OCI-LY7 (cell line): ENCODE measurements at regions not wholly inside any gene's neighbourhood (a gene's known extent, or its start where the extent isn't known, plus 50 kb on each side); places are given as distances from the start of the nearest gene placed in this dataset.

Experiments
- BruUV-seq: library from RNA; stranded (reverse); fragments of 400-500 nt; replicated peaks from 2 replicates; lab custom pipeline; 2021; lab: Mats Ljungman, UMichigan
- CTCF ChIA-PET: fragments of 300-600 bp; sonication (Branson Sonifier 250); formaldehyde crosslinking; loops from one replicate; lab custom pipeline; 2022; ENCODE audit warnings: antibody characterized with exemption; ENCODE audit not compliant: unreplicated experiment; lab: Charles Lee
- POLR2A ChIA-PET: fragments of 300-600 bp; sonication (Branson Sonifier 250); formaldehyde crosslinking; loops from one replicate; lab custom pipeline; 2022; ENCODE audit warnings: antibody characterized with exemption; lab: Charles Lee
- DNase-seq: peaks from one replicate; pipeline ENCODE4 v3.0.0-alpha.2; 2015; ENCODE audit warnings: low spot score
- H2AFZ ChIP-seq: fragments of 200-600 bp; sonication (generic), shearing (Covaris generic); 2 replicates; pipeline ENCODE4 v1.6.1; 2014; ENCODE audit warnings: mild to moderate bottlenecking, antibody characterized with exemption, low read length, moderate library complexity
- H3K27ac ChIP-seq: fragments of 200-600 bp; sonication (generic); 2 replicates; pipeline ENCODE4 v1.5.1; 2014; ENCODE audit warnings: mixed run types, low read depth, mild to moderate bottlenecking, moderate library complexity, low read length, inconsistent platforms; ENCODE audit not compliant: poor library complexity, severe bottlenecking
- H3K36me3 ChIP-seq: fragments of 200-600 bp; sonication (generic); 2 replicates; pipeline ENCODE4 v1.6.1; 2014; ENCODE audit warnings: mild to moderate bottlenecking, antibody characterized with exemption, low read length, moderate library complexity, mixed read lengths; ENCODE audit not compliant: insufficient read depth
- H3K4me1 ChIP-seq: fragments of 200-600 bp; sonication (generic); 2 replicates; pipeline ENCODE4 v1.5.1; 2014; ENCODE audit warnings: mild to moderate bottlenecking, low read length; ENCODE audit not compliant: insufficient read depth, poor library complexity, severe bottlenecking
- H3K4me2 ChIP-seq: fragments of 200-600 bp; sonication (generic); 2 replicates; pipeline ENCODE4 v1.6.1; 2014; ENCODE audit warnings: mild to moderate bottlenecking, low read length
- H3K4me3 ChIP-seq: fragments of 200-600 bp; sonication (generic); 2 replicates; pipeline ENCODE4 v1.5.1; 2014; ENCODE audit warnings: mild to moderate bottlenecking, low read depth, low read length; ENCODE audit not compliant: poor library complexity, severe bottlenecking
- H3K79me2 ChIP-seq: fragments of 200-600 bp; sonication (generic); 2 replicates; pipeline ENCODE4 v1.6.1; 2016; ENCODE audit warnings: low read depth, mild to moderate bottlenecking, low read length, moderate library complexity, mixed read lengths; ENCODE audit not compliant: insufficient read depth
- H3K9me2 ChIP-seq: fragments of 200-600 bp; sonication (generic); 2 replicates; pipeline ENCODE4 v1.6.1; 2016; ENCODE audit warnings: mild to moderate bottlenecking, low read length, mixed read lengths; ENCODE audit not compliant: insufficient read depth
- H3K9me3 ChIP-seq: fragments of 200-600 bp; sonication (generic); 2 replicates; pipeline ENCODE4 v1.6.1; 2014; ENCODE audit warnings: mild to moderate bottlenecking, mixed run types, low read length, mixed read lengths
- H4K20me1 ChIP-seq: fragments of 200-600 bp; sonication (generic); 2 replicates; pipeline ENCODE4 v1.6.1; 2014; ENCODE audit warnings: mild to moderate bottlenecking, antibody characterized with exemption, low read length, moderate library complexity, mixed read lengths; ENCODE audit not compliant: insufficient read depth
- EZH2phosphoT487 ChIP-seq: fragments of 200-600 bp; sonication (generic); IDR thresholded peaks from 2 replicates; pipeline ENCODE4 v1.6.1; 2018; ENCODE audit warnings: low read depth, borderline replicate concordance, mild to moderate bottlenecking, mixed run types, antibody characterized with exemption, low read length, moderate library complexity, mixed read lengths
- intact Hi-C: fragments of 100-400 bp; cut with micrococcal nuclease; formaldehyde crosslinking; loops from one replicate; pipeline ENCODE4 v1.10.0; 2022; ENCODE audit not compliant: unreplicated experiment
- TF ChIP-seq, protein P1 (sequence below): fragments of 200-600 bp; sonication (generic); conservative IDR thresholded peaks from 2 replicates; pipeline ENCODE4 v1.5.1; 2014; ENCODE audit warnings: mild to moderate bottlenecking, antibody characterized with exemption, low read length, moderate library complexity, mixed read lengths

DNA sequence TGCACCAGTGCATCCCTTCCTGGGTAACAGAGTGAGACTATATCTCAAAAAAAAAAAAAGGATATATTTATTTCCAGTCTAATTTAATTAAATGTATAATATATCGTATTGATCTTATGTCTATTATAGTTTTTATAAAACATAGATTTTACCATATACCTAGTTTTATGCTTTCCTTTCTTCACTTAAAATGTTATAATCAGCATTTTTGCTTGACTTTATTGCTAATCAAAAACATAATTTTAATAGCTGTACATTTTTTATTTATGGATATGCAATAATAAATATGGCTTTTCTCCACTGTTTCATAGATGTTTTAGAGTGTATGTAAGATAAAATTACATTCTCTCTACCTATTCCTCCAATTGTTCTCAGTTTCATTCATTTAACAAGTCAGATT is 958.0 kb downstream of the EPHA4 start:
- no TSS peak for BruUV-seq

DNA sequence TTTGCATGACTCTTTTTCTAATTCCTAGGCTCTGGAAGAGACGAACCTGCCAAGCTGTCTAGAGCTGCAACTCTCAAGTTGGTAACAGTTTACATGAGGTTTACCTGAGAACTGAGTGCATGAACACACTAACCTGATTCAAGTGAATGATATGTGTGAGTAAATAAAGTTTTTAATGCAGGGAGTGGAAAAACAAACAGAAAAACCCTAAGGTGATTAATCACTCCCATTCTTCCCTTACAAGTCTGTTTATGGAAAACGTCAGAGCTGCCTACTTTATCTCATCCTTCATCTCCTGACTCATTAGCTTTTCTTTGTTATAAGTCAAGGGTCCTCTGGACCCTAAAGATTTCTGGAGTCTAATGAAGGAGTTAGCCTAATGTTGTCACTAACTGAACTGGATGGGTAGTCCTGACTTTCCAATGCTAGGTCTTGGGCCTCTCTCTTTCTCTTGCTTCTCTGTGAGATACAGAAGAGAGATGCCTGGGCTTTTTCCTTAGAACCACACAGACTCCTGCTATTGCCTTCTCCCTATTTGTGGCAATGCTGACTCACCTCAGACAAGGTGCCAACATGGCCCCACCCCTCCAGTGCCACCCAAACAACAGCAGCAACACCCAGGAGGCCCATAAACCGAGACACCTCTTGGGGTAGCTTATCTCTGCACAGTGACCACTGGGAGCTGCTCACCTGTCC is 952.4 kb downstream of the EPHA4 start:
- Histone ChIP-seq H3K36me3 (no peaks in the 10 kb centered on the region), H3K9me3 (no peaks in the 10 kb centered on the region), H3K4me2 (no peak overlapping the region), H3K4me3 (no peak overlapping the region), H3K9me2 (no peaks in the 10 kb centered on the region), H4K20me1 (no peaks in the 10 kb centered on the region), H3K79me2 (no peaks in the 10 kb centered on the region), H3K4me1 (no peaks in the 10 kb centered on the region), H2AFZ (no peak overlapping the region), H3K27ac (no peak overlapping the region)
- intact Hi-C loops: no loop called here
- no peak for DNase-seq
- ChIA-PET CTCF (no interaction called here), POLR2A (no interaction called here)
- TF ChIP-seq, protein P1, sequence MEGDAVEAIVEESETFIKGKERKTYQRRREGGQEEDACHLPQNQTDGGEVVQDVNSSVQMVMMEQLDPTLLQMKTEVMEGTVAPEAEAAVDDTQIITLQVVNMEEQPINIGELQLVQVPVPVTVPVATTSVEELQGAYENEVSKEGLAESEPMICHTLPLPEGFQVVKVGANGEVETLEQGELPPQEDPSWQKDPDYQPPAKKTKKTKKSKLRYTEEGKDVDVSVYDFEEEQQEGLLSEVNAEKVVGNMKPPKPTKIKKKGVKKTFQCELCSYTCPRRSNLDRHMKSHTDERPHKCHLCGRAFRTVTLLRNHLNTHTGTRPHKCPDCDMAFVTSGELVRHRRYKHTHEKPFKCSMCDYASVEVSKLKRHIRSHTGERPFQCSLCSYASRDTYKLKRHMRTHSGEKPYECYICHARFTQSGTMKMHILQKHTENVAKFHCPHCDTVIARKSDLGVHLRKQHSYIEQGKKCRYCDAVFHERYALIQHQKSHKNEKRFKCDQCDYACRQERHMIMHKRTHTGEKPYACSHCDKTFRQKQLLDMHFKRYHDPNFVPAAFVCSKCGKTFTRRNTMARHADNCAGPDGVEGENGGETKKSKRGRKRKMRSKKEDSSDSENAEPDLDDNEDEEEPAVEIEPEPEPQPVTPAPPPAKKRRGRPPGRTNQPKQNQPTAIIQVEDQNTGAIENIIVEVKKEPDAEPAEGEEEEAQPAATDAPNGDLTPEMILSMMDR: no peak
- TF ChIP-seq EZH2phosphoT487: no peak
- no TSS peak for BruUV-seq

More for the DNA sequence above, 958.0 kb downstream of the EPHA4 start:
- no peak overlapping the region for H3K4me3 ChIP-seq
- no peaks in the 10 kb centered on the region for H3K36me3 ChIP-seq
- ChIA-PET POLR2A (no interaction called here), CTCF (no interaction called here)
- intact Hi-C loops: no loop called here
- H4K20me1 ChIP-seq: no peaks in the 10 kb centered on the region
- TF ChIP-seq, protein P1: no peak
- no peak for TF ChIP-seq EZH2phosphoT487
- H3K27ac ChIP-seq: no peak overlapping the region
- H3K4me2 ChIP-seq: no peak overlapping the region
- DNase-seq: no peak
- no peaks in the 10 kb centered on the region for H3K79me2 ChIP-seq
- H3K9me3 ChIP-seq: no peaks in the 10 kb centered on the region
- no peaks in the 10 kb centered on the region for H3K4me1 ChIP-seq
- no peak overlapping the region for H2AFZ ChIP-seq
- no peaks in the 10 kb centered on the region for H3K9me2 ChIP-seq

DNA sequence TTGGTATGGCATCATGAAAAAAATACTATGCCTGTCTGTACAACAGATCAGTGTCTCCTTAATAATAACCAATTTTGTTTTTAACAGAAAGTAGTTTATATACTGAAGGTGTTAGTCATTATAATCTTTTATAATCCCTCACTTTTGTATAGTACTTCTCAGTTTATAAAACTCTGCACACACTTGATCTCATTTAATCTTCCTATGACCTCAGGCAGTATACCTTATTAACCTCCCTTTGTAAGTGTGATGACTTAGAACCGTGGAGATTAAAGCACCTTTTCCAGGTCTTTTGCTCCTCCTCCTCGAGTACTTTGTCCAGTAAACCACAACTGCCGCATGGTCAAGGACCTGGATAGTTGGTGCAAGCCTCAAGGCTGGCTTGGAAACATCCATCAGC is 945.5 kb downstream of the EPHA4 start:
- 0 out of 2 replicates have a peak, but pooled peaks cover 3% of the 10 kb centered on the region for H3K9me2 ChIP-seq
- no peaks in the 10 kb centered on the region for H3K9me3 ChIP-seq
- no peak for TF ChIP-seq EZH2phosphoT487
- TF ChIP-seq, protein P1: no peak
- H3K4me1 ChIP-seq: no peaks in the 10 kb centered on the region
- no peaks in the 10 kb centered on the region for H3K79me2 ChIP-seq
- intact Hi-C loops: no loop called here
- DNase-seq: no peak
- no peaks in the 10 kb centered on the region for H4K20me1 ChIP-seq
- ChIA-PET POLR2A (no interaction called here), CTCF (no interaction called here)
- no peaks in the 10 kb centered on the region for H3K36me3 ChIP-seq
- H2AFZ ChIP-seq: no peak overlapping the region
- no peak overlapping the region for H3K27ac ChIP-seq
- no peak overlapping the region for H3K4me2 ChIP-seq
- BruUV-seq: no TSS peak
- H3K4me3 ChIP-seq: no peak overlapping the region
